ENCODE measurements at regions not wholly inside any gene's neighbourhood (a gene's known extent, or its start where the extent isn't known, plus 50 kb on each side); places are given as distances from the start of the nearest gene placed in this dataset.

- DNase-seq (ENCODE audit: low spot score) = no peak
Measured at GRCh38 chr1:221632072-221632471, 109.8 kb downstream of the DUSP10 start.

- DNase-seq (ENCODE audit: low spot score) = no peak
Measured at GRCh38 chr1:221633841-221634409, 108.0 kb downstream of the DUSP10 start.

GRCh38 chr1:221634606-221635005 lies 107.3 kb downstream of the DUSP10 start:
- no peak for DNase-seq (ENCODE audit: low spot score)

GRCh38 chr1:221635305-221635704 lies 106.6 kb downstream of the DUSP10 start:
- no peak for DNase-seq (ENCODE audit: low spot score)

- DNase-seq (ENCODE audit: low spot score) = no peak
Measured at GRCh38 chr1:221636096-221636495, 105.8 kb downstream of the DUSP10 start.

- DNase-seq (ENCODE audit: low spot score) = no peak
Measured at GRCh38 chr1:221636967-221637366, 104.9 kb downstream of the DUSP10 start.

GRCh38 chr1:221637641-221638041 lies 104.2 kb downstream of the DUSP10 start:
- peak; percentile 36 for DNase-seq (ENCODE audit: low spot score)

GRCh38 chr1:221638595-221638994 lies 103.3 kb downstream of the DUSP10 start:
- no peak for DNase-seq (ENCODE audit: low spot score)

- DNase-seq (ENCODE audit: low spot score) = no peak
Measured at GRCh38 chr1:221641811-221642210, 100.1 kb downstream of the DUSP10 start.

GRCh38 chr1:221643404-221644144 lies 98.3 kb downstream of the DUSP10 start:
- no peak for DNase-seq (ENCODE audit: low spot score)

GRCh38 chr1:221644145-221644448 lies 97.8 kb downstream of the DUSP10 start:
- no peak for DNase-seq (ENCODE audit: low spot score)

GRCh38 chr1:221644663-221645258 lies 97.1 kb downstream of the DUSP10 start:
- no peak for DNase-seq (ENCODE audit: low spot score)

GRCh38 chr1:221648201-221648600 lies 93.7 kb downstream of the DUSP10 start:
- DNase-seq (ENCODE audit: low spot score) = no peak

Data from globus pallidus (tissue), 1 donor.